HL-60/S4 treated with retinoic acid at 250 ng/mL for 4 days and 3 days (cell line): ENCODE measurements at regions not wholly inside any gene's neighbourhood (a gene's known extent, or its start where the extent isn't known, plus 50 kb on each side); places are given as distances from the start of the nearest gene placed in this dataset.

ENCODE experiments used
- in situ Hi-C: fragments of 300-500 bp; cut with MboI; formaldehyde crosslinking; loops from 2 replicates; pipeline ENCODE4 v1.7.0; 2022; ENCODE audit warnings: low sequenced_read_pairs

DNA sequence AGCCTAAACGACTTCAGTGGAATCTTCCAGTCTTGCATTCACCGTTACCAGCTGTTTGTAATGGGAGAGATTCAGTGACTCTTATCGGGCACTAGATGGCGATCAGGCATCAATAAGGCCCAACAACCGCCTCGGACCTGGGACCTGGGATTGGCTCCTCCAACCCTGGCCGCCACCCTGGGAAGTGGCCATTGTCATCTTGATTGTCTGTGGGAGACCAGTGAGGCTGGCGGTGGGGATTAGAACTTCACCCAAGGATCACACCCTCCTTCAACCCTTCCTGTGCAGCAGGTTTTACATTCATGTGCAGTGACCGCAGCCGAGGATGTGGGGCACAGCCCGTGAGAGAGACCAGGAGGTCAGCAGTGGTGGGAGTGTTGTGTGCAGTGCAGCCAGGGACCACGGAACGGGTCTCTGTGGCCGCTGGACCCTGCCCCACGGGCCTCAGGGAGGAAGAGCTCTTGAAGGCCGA lies 85.3 kb downstream of the SPP2 start:
- in situ Hi-C loops = loop anchor here (25.0 kb wide), 1 partner anchor 402 kb away; no protein-coding TSS in a partner anchor

DNA sequence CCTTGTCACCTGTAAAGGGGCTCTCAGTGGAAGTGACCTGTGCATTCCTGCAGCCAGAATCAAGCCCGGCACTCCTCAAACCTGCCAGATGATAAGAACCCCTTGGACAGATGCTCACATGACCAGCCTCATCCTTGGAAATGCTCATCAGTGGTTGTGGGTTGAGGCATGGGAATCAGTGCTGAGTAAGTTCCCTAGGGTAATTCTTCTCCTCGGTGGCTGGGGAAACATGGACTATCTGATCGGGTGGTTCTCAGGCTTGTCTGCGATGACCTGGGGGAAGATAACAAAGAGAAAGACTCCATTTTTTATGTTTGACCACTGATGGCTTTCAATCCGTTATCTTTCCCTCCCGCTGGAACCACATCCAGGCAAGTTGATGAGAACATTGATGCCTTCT lies 84.0 kb downstream of the SPP2 start:
- in situ Hi-C loops = loop anchor here (25.0 kb wide), 1 partner anchor 403 kb away; no protein-coding TSS in a partner anchor

DNA sequence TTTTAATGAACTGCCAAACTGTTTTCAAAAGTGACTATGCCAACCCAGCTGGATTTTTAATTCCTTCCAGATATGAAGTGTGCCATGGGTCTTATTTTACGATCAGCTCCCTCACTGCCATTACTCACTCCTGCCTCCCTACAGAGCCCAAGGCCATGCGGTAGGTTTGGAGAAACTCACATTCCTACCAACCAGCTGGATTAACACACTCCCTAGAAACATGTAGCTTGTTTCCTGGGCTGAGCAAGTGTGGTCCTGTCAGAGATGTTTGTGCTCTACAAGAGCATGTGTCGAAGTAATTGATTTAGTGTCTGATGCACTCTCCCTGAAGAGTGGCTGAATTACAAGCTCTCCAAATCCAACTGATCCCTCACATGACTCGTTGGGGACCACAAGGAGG lies 82.5 kb downstream of the SPP2 start:
- in situ Hi-C loops = loop anchor here (25.0 kb wide), 1 partner anchor 404 kb away; no protein-coding TSS in a partner anchor

DNA sequence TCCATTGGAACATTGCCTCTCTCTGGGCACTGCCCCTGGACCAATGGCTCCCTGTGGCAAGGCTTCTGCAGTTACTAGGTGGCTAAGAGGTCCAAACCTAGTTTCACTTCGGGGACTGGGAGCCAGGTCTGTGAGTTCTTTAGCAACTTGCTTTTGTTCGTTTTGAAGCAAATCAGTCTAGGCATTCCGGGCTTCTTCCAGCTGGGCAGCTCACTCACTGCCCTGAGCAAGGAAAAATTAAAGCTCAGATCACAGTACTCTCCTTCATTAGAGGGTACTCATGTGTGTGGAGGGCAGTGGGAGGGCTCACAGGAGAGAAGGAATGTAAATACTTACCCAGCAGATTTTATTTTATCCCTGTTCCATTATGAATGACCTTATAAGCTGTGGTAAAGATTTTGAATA lies 80.3 kb downstream of the SPP2 start:
- in situ Hi-C loops = loop anchor here (25.0 kb wide), 1 partner anchor 407 kb away; no protein-coding TSS in a partner anchor

DNA sequence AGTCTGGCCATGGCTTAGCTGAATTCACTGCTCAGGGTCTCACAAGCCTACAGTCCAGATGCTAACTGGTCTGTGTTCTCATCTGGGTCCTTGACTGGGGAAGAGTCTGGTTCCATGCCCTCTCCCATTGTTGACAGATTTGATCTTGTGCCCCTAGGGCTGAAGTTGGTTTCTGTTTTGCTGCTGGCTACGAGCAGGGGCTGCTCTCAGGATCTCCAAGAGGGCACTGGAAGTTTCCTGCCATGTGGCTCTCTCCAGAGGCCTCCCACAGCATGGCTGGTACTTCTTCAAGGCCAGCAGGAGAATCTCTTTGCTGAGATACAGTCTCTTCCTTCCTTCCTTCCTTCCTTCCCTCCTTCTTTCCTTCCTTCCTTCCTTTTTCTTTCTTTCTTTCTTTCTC lies 78.1 kb downstream of the SPP2 start:
- in situ Hi-C loops = loop anchor here (25.0 kb wide), 1 partner anchor 409 kb away; no protein-coding TSS in a partner anchor
